HUES64 (cell line): ENCODE measurements at regions not wholly inside any gene's neighbourhood (a gene's known extent, or its start where the extent isn't known, plus 50 kb on each side); places are given as distances from the start of the nearest gene placed in this dataset.

Experiments
- H3K27ac ChIP-seq: 2 replicates; pipeline ENCODE4 v1.7.0; 2013; ENCODE audit warnings: low read depth, low read length, inconsistent platforms
- H3K27me3 ChIP-seq: 2 replicates; pipeline ENCODE4 v1.6.1; 2013; ENCODE audit warnings: mild to moderate bottlenecking, low read length; ENCODE audit not compliant: insufficient read depth
- H3K36me3 ChIP-seq: 2 replicates; pipeline ENCODE4 v1.6.1; 2013; ENCODE audit warnings: mild to moderate bottlenecking, low read length; ENCODE audit not compliant: insufficient read depth
- H3K4me1 ChIP-seq: 2 replicates; pipeline ENCODE4 v1.6.1; 2013; ENCODE audit warnings: mild to moderate bottlenecking, low read length, moderate library complexity; ENCODE audit not compliant: insufficient read depth
- H3K4me3 ChIP-seq: 2 replicates; pipeline ENCODE4 v1.5.1; 2013; ENCODE audit warnings: mild to moderate bottlenecking, low read length, moderate library complexity
- H3K9ac ChIP-seq: 2 replicates; pipeline ENCODE4 v1.6.1; 2013; ENCODE audit warnings: mild to moderate bottlenecking, low read depth, low read length
- H3K9me3 ChIP-seq: 2 replicates; pipeline ENCODE4 v1.6.1; 2013; ENCODE audit warnings: low read depth, low read length; ENCODE audit not compliant: insufficient read depth
- WGBS: fragments of 150-250, 120-280 bp; methylation state at CpG from one replicate; pipeline ENCODE4 v1.1.7; 2013; ENCODE audit warnings: missing lambda C conversion rate; 5-methylcytosine and 5-hydroxymethylcytosine counted together

- no peaks in the 10 kb centered on the region for H3K4me1 ChIP-seq
- no peak overlapping the region for H3K9ac ChIP-seq
- no peak overlapping the region for H3K27ac ChIP-seq
- no peak overlapping the region for H3K4me3 ChIP-seq
- WGBS = 85% methylated on average over 8 of the region's 10 CpGs
- no peaks in the 10 kb centered on the region for H3K9me3 ChIP-seq
- H3K36me3 ChIP-seq = no peaks in the 10 kb centered on the region
- H3K27me3 ChIP-seq = peaks cover 99% of the 10 kb centered on the region
Observed at GRCh38 chr22:22090650-22091399, 108.2 kb upstream of the TOP3B start.

GRCh38 chr22:22089459-22090308, 107.1 kb upstream of the TOP3B start:
- Histone ChIP-seq H3K27ac (no peak overlapping the region), H3K36me3 (no peaks in the 10 kb centered on the region), H3K9me3 (no peaks in the 10 kb centered on the region), H3K4me1 (no peaks in the 10 kb centered on the region), H3K27me3 (peaks cover 99% of the 10 kb centered on the region), H3K4me3 (no peak overlapping the region), H3K9ac (no peak overlapping the region)
- WGBS = 78% methylated on average over 2 of the region's 3 CpGs

GRCh38 chr22:22088658-22089458, 106.3 kb upstream of the TOP3B start:
- H3K9me3 ChIP-seq = no peaks in the 10 kb centered on the region
- H3K27ac ChIP-seq = no peak overlapping the region
- 92% methylated on average over 8 of the region's 9 CpGs for WGBS
- H3K27me3 ChIP-seq = peaks cover 99% of the 10 kb centered on the region
- no peaks in the 10 kb centered on the region for H3K36me3 ChIP-seq
- no peaks in the 10 kb centered on the region for H3K4me1 ChIP-seq
- no peak overlapping the region for H3K4me3 ChIP-seq
- H3K9ac ChIP-seq = no peak overlapping the region

GRCh38 chr22:22087854-22088657, 105.5 kb upstream of the TOP3B start:
- Histone ChIP-seq H3K27me3 (peaks cover 99% of the 10 kb centered on the region), H3K27ac (no peak overlapping the region)

GRCh38 chr22:22086501-22087158, 104.0 kb upstream of the TOP3B start:
- 88% methylated on average over 2 of the region's 2 CpGs for WGBS
- Histone ChIP-seq H3K4me1 (no peaks in the 10 kb centered on the region), H3K9ac (no peak overlapping the region), H3K27ac (no peak overlapping the region), H3K9me3 (no peaks in the 10 kb centered on the region), H3K27me3 (peaks cover 99% of the 10 kb centered on the region), H3K36me3 (no peaks in the 10 kb centered on the region), H3K4me3 (no peak overlapping the region)

More at GRCh38 chr22:22087854-22088657, 105.5 kb upstream of the TOP3B start:
- H3K4me1 ChIP-seq = no peaks in the 10 kb centered on the region
- WGBS = 93% methylated on average over 10 of the region's 10 CpGs
- H3K36me3 ChIP-seq = no peaks in the 10 kb centered on the region
- H3K9ac ChIP-seq = no peak overlapping the region
- no peak overlapping the region for H3K4me3 ChIP-seq
- no peaks in the 10 kb centered on the region for H3K9me3 ChIP-seq

- Histone ChIP-seq H3K4me3 (no peak overlapping the region), H3K4me1 (no peaks in the 10 kb centered on the region), H3K27ac (no peak overlapping the region), H3K9ac (no peak overlapping the region), H3K9me3 (no peaks in the 10 kb centered on the region), H3K27me3 (peaks cover 99% of the 10 kb centered on the region), H3K36me3 (no peaks in the 10 kb centered on the region)
- 80% methylated on average over 5 of the region's 5 CpGs for WGBS
Observed at GRCh38 chr22:22085702-22086500, 103.3 kb upstream of the TOP3B start.

GRCh38 chr22:22084089-22084711, 101.6 kb upstream of the TOP3B start:
- Histone ChIP-seq H3K27ac (no peak overlapping the region), H3K27me3 (peaks cover 99% of the 10 kb centered on the region), H3K4me1 (no peaks in the 10 kb centered on the region), H3K36me3 (no peaks in the 10 kb centered on the region), H3K9me3 (no peaks in the 10 kb centered on the region), H3K4me3 (no peak overlapping the region), H3K9ac (no peak overlapping the region)
- 52% methylated on average over 3 of the region's 4 CpGs for WGBS

GRCh38 chr22:22082960-22083359, 100.4 kb upstream of the TOP3B start:
- Histone ChIP-seq H3K27me3 (peaks cover 99% of the 10 kb centered on the region), H3K4me3 (no peak overlapping the region), H3K9me3 (no peaks in the 10 kb centered on the region), H3K36me3 (no peaks in the 10 kb centered on the region), H3K27ac (no peak overlapping the region), H3K4me1 (no peaks in the 10 kb centered on the region), H3K9ac (no peak overlapping the region)
- WGBS = 80% methylated on average over 5 of the region's 5 CpGs

GRCh38 chr22:22082229-22082835, 99.7 kb upstream of the TOP3B start:
- Histone ChIP-seq H3K4me1 (no peaks in the 10 kb centered on the region), H3K36me3 (no peaks in the 10 kb centered on the region), H3K4me3 (no peak overlapping the region), H3K9me3 (no peaks in the 10 kb centered on the region), H3K27me3 (peaks cover 100% of the 10 kb centered on the region), H3K27ac (no peak overlapping the region), H3K9ac (no peak overlapping the region)
- WGBS = 89% methylated on average over 1 of the region's 1 CpG
